Transverse colon (tissue), 3 donors: ENCODE measurements at regions not wholly inside any gene's neighbourhood (a gene's known extent, or its start where the extent isn't known, plus 50 kb on each side); places are given as distances from the start of the nearest gene placed in this dataset.

Experiments
- POLR2A ChIP-seq: fragments of 450-650 bp; IDR thresholded peaks from one replicate; pipeline ENCODE4 v1.6.1; 2016; ENCODE audit warnings: antibody characterized with exemption, mild to moderate bottlenecking, moderate library complexity
- POLR2AphosphoS5 ChIP-seq, 3 donors: sonication (generic); formaldehyde crosslinking; IDR thresholded peaks; one replicate each; pipeline ENCODE4 v1.6.1; 2016; ENCODE audit warnings: antibody characterized with exemption in 3 of 3

GRCh38 chr4:86442881-86443280, 83.0 kb upstream of the MAPK10 start:
- no peak for TF ChIP-seq POLR2A
- TF ChIP-seq POLR2AphosphoS5 (IDR thresholded peaks at IDR 0.05): no peak
